SJCRH30 (cell line): ENCODE measurements at regions not wholly inside any gene's neighbourhood (a gene's known extent, or its start where the extent isn't known, plus 50 kb on each side); places are given as distances from the start of the nearest gene placed in this dataset.
"Not testable (repeated sequence)": the region's sequence is repeated elsewhere in the genome, so short reads cannot be mapped to it uniquely, and the experiment has no call there.

ENCODE experiments used
- DNase-seq, 2 experiments: peaks; one replicate each; pipeline ENCODE4 v3.0.0-alpha.2; 2015 to 2020
- H3K27ac ChIP-seq: fragments of 250-450 bp; sonication (Bioruptor Pico); 2 replicates; pipeline ENCODE4 v1.5.1; 2020; ENCODE audit warnings: mild to moderate bottlenecking, moderate library complexity
- H3K27me3 ChIP-seq: fragments of 250-450 bp; sonication (Bioruptor Pico); 2 replicates; pipeline ENCODE4 v1.5.1; 2020; ENCODE audit warnings: mild to moderate bottlenecking, moderate library complexity
- H3K36me3 ChIP-seq: fragments of 250-450 bp; sonication (Bioruptor Pico); 2 replicates; pipeline ENCODE4 v1.5.1; 2020; ENCODE audit warnings: mild to moderate bottlenecking, moderate library complexity
- H3K4me1 ChIP-seq: fragments of 250-450 bp; sonication (Bioruptor Pico); 2 replicates; pipeline ENCODE4 v1.5.1; 2020; ENCODE audit warnings: mild to moderate bottlenecking, moderate library complexity
- H3K4me3 ChIP-seq: fragments of 250-450 bp; sonication (Bioruptor Pico); 2 replicates; pipeline ENCODE4 v1.5.1; 2020; ENCODE audit warnings: mild to moderate bottlenecking, moderate library complexity
- H3K9me3 ChIP-seq: fragments of 250-450 bp; sonication (Bioruptor Pico); replicated peaks from 2 replicates; pipeline ENCODE4 v1.5.1; 2020; ENCODE audit warnings: mild to moderate bottlenecking, moderate library complexity

GRCh38 chr2:60234274-60234986, 319.0 kb downstream of the BCL11A start:
- no peaks in the 10 kb centered on the region for H3K36me3 ChIP-seq
- no peak overlapping the region for H3K27ac ChIP-seq
- no peaks in the 10 kb centered on the region for H3K27me3 ChIP-seq
- no peak overlapping the region for H3K4me3 ChIP-seq
- H3K4me1 ChIP-seq, result no peaks in the 10 kb centered on the region
- no peak for DNase-seq
- peaks cover 3% of the 10 kb centered on the region; the same call in 1 of the 2 replicates for H3K9me3 ChIP-seq

- H3K27me3 ChIP-seq, result no peaks in the 10 kb centered on the region
- H3K36me3 ChIP-seq, result no peaks in the 10 kb centered on the region
- no peak for DNase-seq
- no peak overlapping the region for H3K4me3 ChIP-seq
- no peaks in the 10 kb centered on the region for H3K4me1 ChIP-seq
- no peak overlapping the region for H3K27ac ChIP-seq
- H3K9me3 ChIP-seq, result 0 out of 2 replicates have a peak, but pooled peaks cover 3% of the 10 kb centered on the region
Observed at GRCh38 chr2:60230596-60230995, 322.9 kb downstream of the BCL11A start.

DNA sequence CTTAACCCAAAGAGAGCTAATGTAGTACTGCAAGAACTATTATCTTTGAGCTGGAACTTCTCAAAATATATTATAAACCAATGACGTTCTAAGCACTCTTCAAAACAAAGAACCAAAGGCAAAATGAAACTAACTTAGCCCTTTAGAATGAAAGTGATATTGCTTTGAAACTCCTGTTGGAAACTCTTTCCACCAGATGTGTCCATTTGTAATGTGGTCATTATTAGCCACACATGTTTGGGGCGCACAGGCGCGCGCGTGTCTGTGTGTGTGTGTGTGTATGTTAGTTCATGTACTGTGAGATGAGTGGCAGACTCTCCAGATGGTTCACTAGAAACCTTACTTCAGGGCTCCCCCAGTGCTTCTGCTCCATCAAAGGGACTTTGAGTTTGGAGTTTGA, 323.4 kb downstream of the BCL11A start:
- Histone ChIP-seq H3K9me3 (0 out of 2 replicates have a peak, but pooled peaks cover 3% of the 10 kb centered on the region), H3K27me3 (no peaks in the 10 kb centered on the region), H3K27ac (no peak overlapping the region), H3K4me1 (no peaks in the 10 kb centered on the region), H3K4me3 (no peak overlapping the region), H3K36me3 (no peaks in the 10 kb centered on the region)
- no peak for DNase-seq

GRCh38 chr2:60226943-60227342, 326.5 kb downstream of the BCL11A start:
- H3K9me3 ChIP-seq, result 0 out of 2 replicates have a peak, but pooled peaks cover 3% of the 10 kb centered on the region
- DNase-seq, result no peak

DNA sequence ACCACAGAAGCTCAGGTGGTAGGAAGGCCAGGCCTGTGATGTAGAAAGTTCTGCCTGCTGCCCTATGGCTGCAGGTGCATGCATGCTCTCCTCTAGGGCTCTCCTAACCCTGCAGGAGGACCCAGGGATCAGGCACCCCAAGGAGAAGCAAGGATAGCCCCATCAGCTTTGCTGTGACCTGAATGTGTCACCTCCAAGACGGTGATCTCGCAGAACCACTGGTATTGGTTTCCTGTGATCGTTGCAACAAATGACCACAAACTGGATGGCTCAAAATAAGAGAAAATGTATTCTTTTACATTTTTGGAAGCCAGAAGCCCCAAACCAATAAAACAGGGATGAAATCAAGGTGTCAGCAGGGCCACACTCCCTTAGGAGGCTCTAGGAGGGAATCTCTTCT, 327.3 kb downstream of the BCL11A start:
- Histone ChIP-seq H3K27me3 (no peaks in the 10 kb centered on the region), H3K4me3 (no peak overlapping the region), H3K36me3 (no peaks in the 10 kb centered on the region), H3K4me1 (no peaks in the 10 kb centered on the region), H3K9me3 (no peaks in the 10 kb centered on the region), H3K27ac (no peak overlapping the region)
- no peak for DNase-seq

More at GRCh38 chr2:60226943-60227342, 326.5 kb downstream of the BCL11A start:
- no peaks in the 10 kb centered on the region for H3K36me3 ChIP-seq
- no peaks in the 10 kb centered on the region for H3K27me3 ChIP-seq
- H3K27ac ChIP-seq, result no peak overlapping the region
- H3K4me3 ChIP-seq, result no peak overlapping the region
- no peaks in the 10 kb centered on the region for H3K4me1 ChIP-seq

DNA sequence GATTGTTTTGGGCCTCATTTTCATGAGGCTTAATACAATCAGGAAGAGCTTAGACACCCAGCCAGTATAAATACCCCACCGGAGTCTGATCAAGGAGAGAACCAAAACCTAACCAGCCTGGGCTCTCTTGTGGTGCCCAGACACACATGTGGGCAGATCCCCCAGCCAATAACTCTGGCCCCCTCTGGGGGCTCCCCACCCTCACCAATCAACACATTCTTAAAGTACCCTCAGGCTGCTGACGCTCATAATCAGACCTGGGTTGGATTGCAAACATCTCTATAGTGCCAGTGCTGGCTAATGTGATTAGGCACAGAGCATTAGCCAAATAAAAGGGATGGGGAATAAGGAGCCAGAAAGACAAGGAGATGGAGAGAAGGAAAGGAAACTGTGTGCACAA, 329.6 kb downstream of the BCL11A start:
- H3K4me1 ChIP-seq, result no peaks in the 10 kb centered on the region
- H3K4me3 ChIP-seq, result no peak overlapping the region
- H3K9me3 ChIP-seq, result no peaks in the 10 kb centered on the region
- no peaks in the 10 kb centered on the region for H3K36me3 ChIP-seq
- H3K27me3 ChIP-seq, result no peaks in the 10 kb centered on the region
- no peak overlapping the region for H3K27ac ChIP-seq
- DNase-seq, result no peak

GRCh38 chr2:60221098-60221497, 332.4 kb downstream of the BCL11A start:
- Histone ChIP-seq H3K4me1 (no peaks in the 10 kb centered on the region), H3K9me3 (no peaks in the 10 kb centered on the region; the same call in 1 of the 2 replicates)
- DNase-seq, result no peak

DNA sequence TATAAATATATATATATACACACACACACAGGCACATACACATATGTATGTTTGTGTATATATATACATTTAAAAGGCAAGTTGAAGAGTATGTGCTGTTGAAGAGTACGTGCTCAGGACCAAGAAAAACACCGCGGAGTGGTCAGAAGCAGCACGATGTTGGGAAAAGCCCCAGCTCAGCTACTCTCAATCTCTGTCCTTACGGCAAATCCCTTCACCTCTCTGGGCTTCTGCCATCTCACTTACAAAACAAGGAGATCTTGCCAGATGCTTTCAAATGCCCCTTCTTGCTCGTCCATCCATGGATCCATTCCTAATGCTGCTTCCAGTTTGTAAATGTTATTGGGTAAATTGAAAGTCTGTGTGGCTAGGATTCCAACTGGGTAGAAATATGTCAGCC, 333.9 kb downstream of the BCL11A start:
- H3K27ac ChIP-seq, result no peak overlapping the region
- no peaks in the 10 kb centered on the region for H3K4me1 ChIP-seq
- H3K4me3 ChIP-seq, result no peak overlapping the region
- no peak for DNase-seq
- no peaks in the 10 kb centered on the region for H3K36me3 ChIP-seq
- no peaks in the 10 kb centered on the region; the same call in 1 of the 2 replicates for H3K9me3 ChIP-seq
- no peaks in the 10 kb centered on the region for H3K27me3 ChIP-seq

More at GRCh38 chr2:60221098-60221497, 332.4 kb downstream of the BCL11A start:
- H3K4me3 ChIP-seq, result no peak overlapping the region
- H3K36me3 ChIP-seq, result no peaks in the 10 kb centered on the region
- H3K27me3 ChIP-seq, result no peaks in the 10 kb centered on the region
- no peak overlapping the region for H3K27ac ChIP-seq

DNA sequence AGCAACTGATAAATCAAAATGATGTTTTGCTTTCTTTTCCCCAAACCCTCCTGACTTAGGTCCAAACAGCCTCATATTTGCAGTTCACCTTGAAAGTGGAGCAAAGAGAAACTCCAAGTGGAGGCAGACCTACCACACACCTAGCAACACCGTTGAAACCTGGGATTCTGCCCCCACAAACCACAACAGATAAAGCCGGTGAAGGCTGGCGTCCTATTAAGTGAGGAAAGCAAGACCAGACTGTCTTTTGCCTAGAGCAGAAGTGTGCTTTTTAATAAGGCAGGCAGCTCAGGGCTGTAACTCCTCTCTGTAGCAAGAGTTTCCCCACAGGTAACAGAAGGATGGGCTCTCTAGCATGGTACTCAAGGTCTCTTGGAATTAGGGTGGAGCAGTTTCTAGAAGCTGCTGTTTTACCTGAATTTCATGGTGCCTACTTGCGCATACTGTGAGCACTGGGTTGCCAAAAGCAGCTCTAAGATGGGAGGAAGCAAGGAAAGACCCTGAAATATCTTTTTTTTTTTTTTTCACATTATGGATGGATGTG, 336.9 kb downstream of the BCL11A start:
- Histone ChIP-seq H3K9me3 (no peaks in the 10 kb centered on the region; the same call in 1 of the 2 replicates), H3K4me3 (no peak overlapping the region), H3K27me3 (no peaks in the 10 kb centered on the region), H3K4me1 (no peaks in the 10 kb centered on the region), H3K27ac (no peak overlapping the region), H3K36me3 (no peaks in the 10 kb centered on the region)
- DNase-seq, result no peak

DNA sequence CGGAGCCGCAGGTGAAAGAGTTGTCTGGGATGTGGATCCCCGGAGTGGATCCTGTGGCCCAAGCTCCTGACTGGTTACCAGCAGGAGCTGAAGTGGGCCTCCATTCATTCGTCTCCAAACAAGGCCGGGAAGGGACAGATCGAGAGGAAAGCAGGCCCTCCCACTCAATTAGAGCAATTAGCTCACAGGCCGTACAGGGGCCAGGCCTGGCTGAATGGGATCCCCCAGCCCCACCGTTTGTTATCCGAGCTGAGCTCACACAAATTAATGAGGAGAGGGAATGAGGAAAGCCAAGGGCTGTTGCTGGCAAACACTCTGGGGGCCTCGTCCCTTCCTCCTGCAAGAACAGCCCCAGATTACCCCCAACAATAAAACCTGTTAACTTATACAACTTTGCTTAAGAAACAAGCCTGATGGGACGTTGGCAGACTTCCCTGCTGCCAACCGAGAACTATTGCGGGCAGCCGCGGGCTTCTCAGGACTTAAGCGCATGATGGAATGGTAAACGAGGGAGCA, 338.0 kb downstream of the BCL11A start:
- H3K4me3 ChIP-seq, result no peak overlapping the region
- H3K36me3 ChIP-seq, result no peaks in the 10 kb centered on the region
- H3K27ac ChIP-seq, result no peak overlapping the region
- no peak for DNase-seq
- no peaks in the 10 kb centered on the region; the same call in 1 of the 2 replicates for H3K9me3 ChIP-seq
- no peaks in the 10 kb centered on the region for H3K27me3 ChIP-seq
- no peaks in the 10 kb centered on the region for H3K4me1 ChIP-seq

GRCh38 chr2:60214626-60214875, 338.9 kb downstream of the BCL11A start:
- no peak for DNase-seq
- Histone ChIP-seq H3K36me3 (no peaks in the 10 kb centered on the region), H3K9me3 (no peaks in the 10 kb centered on the region; the same call in 1 of the 2 replicates), H3K4me1 (no peaks in the 10 kb centered on the region), H3K4me3 (no peak overlapping the region), H3K27ac (no peak overlapping the region), H3K27me3 (no peaks in the 10 kb centered on the region)

- Histone ChIP-seq H3K4me1 (no peaks in the 10 kb centered on the region), H3K4me3 (no peak overlapping the region), H3K27me3 (no peaks in the 10 kb centered on the region), H3K9me3 (no peaks in the 10 kb centered on the region; the same call in 1 of the 2 replicates), H3K36me3 (no peaks in the 10 kb centered on the region), H3K27ac (no peak overlapping the region)
- DNase-seq, result peak in 1 of 2 experiments; percentile 35
Observed at GRCh38 chr2:60213865-60214625, 339.4 kb downstream of the BCL11A start.

DNA sequence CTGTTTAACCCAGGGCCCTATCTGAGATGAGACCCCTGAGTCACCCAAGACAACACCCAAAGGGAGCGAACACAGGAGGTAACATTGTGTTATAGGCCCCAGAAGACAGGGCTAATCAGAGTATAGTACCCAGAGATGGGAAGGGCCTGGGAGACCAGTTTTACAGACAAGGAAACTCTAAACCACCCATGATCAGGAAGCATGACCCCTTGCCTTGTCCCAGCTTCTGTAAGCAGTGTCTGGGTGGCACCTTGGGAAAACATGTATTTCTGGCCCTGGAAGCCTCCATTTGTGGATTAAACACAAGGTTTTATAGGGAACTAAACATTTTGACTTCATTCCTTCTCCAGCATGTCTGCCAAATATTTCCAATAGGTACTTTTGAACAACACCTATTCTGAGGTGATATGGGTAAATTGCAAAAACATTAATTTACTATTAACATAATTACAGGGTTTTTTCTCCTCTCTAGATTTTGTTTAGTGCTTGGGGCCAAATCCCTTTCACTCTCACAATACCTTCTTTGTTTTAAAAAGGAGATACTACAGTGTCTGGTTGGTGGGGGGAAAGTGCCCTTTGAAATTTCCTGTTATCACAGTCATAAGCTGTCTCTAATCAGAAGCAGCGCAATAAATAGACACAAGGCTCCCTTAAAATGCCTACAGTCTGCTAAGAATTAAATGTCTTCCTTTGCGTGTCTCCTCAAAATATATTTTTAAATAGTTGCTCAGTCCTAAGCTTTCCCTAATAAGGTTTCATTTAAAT, 341.1 kb downstream of the BCL11A start:
- H3K4me3 ChIP-seq, result no peak overlapping the region
- H3K36me3 ChIP-seq, result no peaks in the 10 kb centered on the region
- no peaks in the 10 kb centered on the region for H3K9me3 ChIP-seq
- H3K27ac ChIP-seq, result no peak overlapping the region
- H3K4me1 ChIP-seq, result no peaks in the 10 kb centered on the region
- no peaks in the 10 kb centered on the region for H3K27me3 ChIP-seq
- DNase-seq, result no peak

DNA sequence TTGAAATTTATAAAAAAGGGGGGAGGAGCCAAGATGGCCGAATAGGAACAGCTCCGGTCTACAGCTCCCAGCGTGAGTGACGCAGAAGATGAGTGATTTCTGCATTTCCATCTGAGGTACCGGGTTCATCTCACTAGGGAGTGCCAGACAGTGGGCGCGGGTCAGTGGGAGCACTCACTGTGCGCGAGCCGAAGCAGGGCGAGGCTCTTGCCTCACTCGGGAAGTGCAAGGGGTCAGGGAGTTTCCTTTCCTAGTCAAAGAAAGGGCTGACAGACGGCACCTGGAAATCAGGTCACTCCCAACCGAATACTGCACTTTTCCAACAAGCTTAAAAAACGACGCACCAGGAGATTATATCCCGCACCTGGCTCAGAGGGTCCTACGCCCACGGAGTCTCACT, 364.4 kb downstream of the BCL11A start:
- not testable (repeated sequence) for H3K27ac ChIP-seq, DNase-seq, H3K4me1 ChIP-seq, H3K9me3 ChIP-seq, H3K4me3 ChIP-seq, H3K36me3 ChIP-seq, H3K27me3 ChIP-seq

DNA sequence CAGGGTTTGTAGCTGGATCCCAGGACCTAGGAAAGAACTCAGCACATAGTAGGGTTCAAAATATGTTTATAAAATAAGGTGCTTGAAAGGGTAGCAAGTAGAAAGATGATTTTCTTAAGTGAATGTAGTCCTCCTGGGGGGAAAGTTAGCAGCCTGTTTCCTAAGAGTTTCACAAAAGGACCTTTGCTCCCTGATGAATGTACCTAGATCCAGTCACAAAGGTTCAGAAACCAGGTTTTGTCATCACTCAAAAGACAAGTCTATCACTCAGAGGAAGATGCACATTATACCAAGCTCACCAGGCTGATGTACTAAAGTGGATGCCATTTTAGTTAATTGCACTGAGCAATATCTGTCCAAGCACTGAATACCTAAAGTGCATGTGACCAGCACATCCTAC, 378.2 kb downstream of the BCL11A start:
- H3K36me3 ChIP-seq, result no peaks in the 10 kb centered on the region
- H3K4me3 ChIP-seq, result no peak overlapping the region
- H3K9me3 ChIP-seq, result no peaks in the 10 kb centered on the region
- no peak overlapping the region for H3K27ac ChIP-seq
- DNase-seq, result no peak
- no peaks in the 10 kb centered on the region for H3K4me1 ChIP-seq
- H3K27me3 ChIP-seq, result no peaks in the 10 kb centered on the region; the same call in 1 of the 2 replicates
